PC-3 (cell line): ENCODE measurements at regions not wholly inside any gene's neighbourhood (a gene's known extent, or its start where the extent isn't known, plus 50 kb on each side); places are given as distances from the start of the nearest gene placed in this dataset.

Experiments
- ATAC-seq: fragments of 200-7000 bp; cut with Tn5 transposase; 2 replicates; pipeline ENCODE4 v1.9.1; 2020; ENCODE audit warnings: mild to moderate bottlenecking, moderate library complexity
- BruUV-seq: library from RNA; stranded (reverse); fragments of 400-500 nt; replicated peaks from 2 replicates; lab custom pipeline; 2021; lab: Mats Ljungman, UMichigan
- CTCF ChIA-PET: fragments of 300-600 bp; sonication (Branson Sonifier 250); formaldehyde crosslinking; loops from one replicate; lab custom pipeline; 2022; ENCODE audit warnings: antibody characterized with exemption; lab: Charles Lee
- POLR2A ChIA-PET: fragments of 300-600 bp; sonication (Branson Sonifier 250); formaldehyde crosslinking; loops from one replicate; lab custom pipeline; 2022; ENCODE audit warnings: antibody characterized with exemption; ENCODE audit not compliant: unreplicated experiment; lab: Charles Lee
- DNase-seq: peaks from one replicate; pipeline ENCODE4 v3.0.0-alpha.2; 2015
- H2AFZ ChIP-seq: fragments of 300-600 bp; sonication (generic); 2 replicates; pipeline ENCODE4 v1.6.0; 2016; ENCODE audit warnings: antibody characterized with exemption, low read length
- H3F3A ChIP-seq: fragments of 300-600 bp; sonication (generic); one replicate; pipeline ENCODE4 v1.6.0; 2017; ENCODE audit warnings: antibody characterized with exemption, low read length, control low read depth, mild to moderate bottlenecking; ENCODE audit not compliant: unreplicated experiment
- H3K27ac ChIP-seq: fragments of 300-600 bp; sonication (generic); 2 replicates; pipeline ENCODE4 v1.5.1; 2016; ENCODE audit warnings: mild to moderate bottlenecking, low read length
- H3K27me3 ChIP-seq: fragments of 300-600 bp; sonication (generic); 2 replicates; pipeline ENCODE4 v1.6.1; 2016; ENCODE audit warnings: low read length, mixed read lengths
- H3K36me3 ChIP-seq: fragments of 300-600 bp; sonication (generic); 2 replicates; pipeline ENCODE4 v1.6.1; 2016; ENCODE audit warnings: low read depth, mixed run types, low read length, mixed read lengths
- H3K4me1 ChIP-seq: fragments of 300-600 bp; sonication (generic); 2 replicates; pipeline ENCODE4 v1.5.1; 2016; ENCODE audit warnings: low read length; ENCODE audit not compliant: insufficient read depth
- H3K4me2 ChIP-seq: fragments of 300-600 bp; sonication (generic); 2 replicates; pipeline ENCODE4 v1.6.0; 2016; ENCODE audit warnings: low read length
- H3K4me3 ChIP-seq: fragments of 300-600 bp; sonication (generic); 2 replicates; pipeline ENCODE4 v1.5.1; 2016; ENCODE audit warnings: mild to moderate bottlenecking, low read length, mixed read lengths
- H3K79me2 ChIP-seq: fragments of 300-600 bp; sonication (generic); 2 replicates; pipeline ENCODE4 v1.6.1; 2017; ENCODE audit warnings: low read length, mixed read lengths
- H3K9ac ChIP-seq: fragments of 300-600 bp; sonication (generic); 2 replicates; pipeline ENCODE4 v1.6.0; 2016; ENCODE audit warnings: mild to moderate bottlenecking, low read length
- H3K9me2 ChIP-seq: fragments of 300-600 bp; sonication (generic); replicated peaks from 2 replicates; pipeline ENCODE4 v1.6.1; 2016; ENCODE audit warnings: mixed run types, low read length, mixed read lengths
- H3K9me3 ChIP-seq: fragments of 300-600 bp; sonication (generic); 2 replicates; pipeline ENCODE4 v1.6.1; 2016; ENCODE audit warnings: low read length, mixed read lengths
- H4K20me1 ChIP-seq: fragments of 300-600 bp; sonication (generic); 2 replicates; pipeline ENCODE4 v1.6.1; 2016; ENCODE audit warnings: low read length, mixed read lengths
- CTCF ChIP-seq: fragments of 300-600 bp; sonication (generic); conservative IDR thresholded peaks from 2 replicates; pipeline ENCODE4 v1.5.1; 2017; ENCODE audit warnings: antibody characterized with exemption, low read depth, mild to moderate bottlenecking, low read length
- EZH2 ChIP-seq: fragments of 300-600 bp; sonication (generic); IDR thresholded peaks from one replicate; pipeline ENCODE4 v1.6.1; 2017; ENCODE audit warnings: antibody characterized with exemption, mild to moderate bottlenecking, low read length; ENCODE audit not compliant: unreplicated experiment
- EZH2phosphoT487 ChIP-seq: fragments of 300-600 bp; sonication (generic); IDR thresholded peaks from 2 replicates; pipeline ENCODE4 v1.6.1; 2018; ENCODE audit warnings: mild to moderate bottlenecking, antibody characterized with exemption, low read length, borderline replicate concordance
- intact Hi-C: fragments of 100-400 bp; cut with micrococcal nuclease; formaldehyde crosslinking; loops from 2 replicates; pipeline ENCODE4 v1.9.0; 2023

GRCh38 chr7:156527458-156527890 lies 113.1 kb upstream of the RNF32 start:
- Histone ChIP-seq H3K79me2 (no peaks in the 10 kb centered on the region), H3K27ac (no peak overlapping the region), H3K4me3 (no peak overlapping the region), H2AFZ (no peak overlapping the region), H3K9ac (no peak overlapping the region), H3F3A (no peaks in the 10 kb centered on the region), H3K9me2 (no peaks in the 10 kb centered on the region), H4K20me1 (no peaks in the 10 kb centered on the region), H3K9me3 (no peaks in the 10 kb centered on the region), H3K36me3 (no peaks in the 10 kb centered on the region), H3K27me3 (peaks cover 39% of the 10 kb centered on the region), H3K4me1 (no peaks in the 10 kb centered on the region), H3K4me2 (no peak overlapping the region)
- no peak for ATAC-seq
- ChIA-PET CTCF (no interaction called here), POLR2A (no interaction called here)
- TF ChIP-seq CTCF (no peak), EZH2 (no peak), EZH2phosphoT487 (no peak)
- intact Hi-C loops = no loop called here
- no peak for DNase-seq
- BruUV-seq = no TSS peak

- H3K4me2 ChIP-seq = no peak overlapping the region
- POLR2A ChIA-PET = no interaction called here
- intact Hi-C loops = no loop called here
Observed at GRCh38 chr7:156524818-156525597, 115.6 kb upstream of the RNF32 start.

More at GRCh38 chr7:156524818-156525597, 115.6 kb upstream of the RNF32 start:
- no peak for ATAC-seq
- H3F3A ChIP-seq = no peaks in the 10 kb centered on the region
- peaks cover 49% of the 10 kb centered on the region for H3K27me3 ChIP-seq
- no TSS peak for BruUV-seq
- H3K36me3 ChIP-seq = no peaks in the 10 kb centered on the region
- H3K9me3 ChIP-seq = no peaks in the 10 kb centered on the region
- TF ChIP-seq CTCF = no peak
- TF ChIP-seq EZH2phosphoT487 = no peak
- no peak for TF ChIP-seq EZH2
- no peaks in the 10 kb centered on the region for H3K9me2 ChIP-seq
- H3K79me2 ChIP-seq = no peaks in the 10 kb centered on the region
- DNase-seq = no peak
- H3K4me3 ChIP-seq = no peak overlapping the region
- no peak overlapping the region for H3K27ac ChIP-seq
- no peak overlapping the region for H2AFZ ChIP-seq
- H3K4me1 ChIP-seq = no peaks in the 10 kb centered on the region
- no peak overlapping the region for H3K9ac ChIP-seq
- H4K20me1 ChIP-seq = no peaks in the 10 kb centered on the region
- CTCF ChIA-PET = interaction anchor here (0.6 kb wide), 1 partner anchor 711 kb away, joined by 3 read pairs; no protein-coding TSS in a partner anchor
